ENCODE measurements at regions not wholly inside any gene's neighbourhood (a gene's known extent, or its start where the extent isn't known, plus 50 kb on each side); places are given as distances from the start of the nearest gene placed in this dataset.

DNA sequence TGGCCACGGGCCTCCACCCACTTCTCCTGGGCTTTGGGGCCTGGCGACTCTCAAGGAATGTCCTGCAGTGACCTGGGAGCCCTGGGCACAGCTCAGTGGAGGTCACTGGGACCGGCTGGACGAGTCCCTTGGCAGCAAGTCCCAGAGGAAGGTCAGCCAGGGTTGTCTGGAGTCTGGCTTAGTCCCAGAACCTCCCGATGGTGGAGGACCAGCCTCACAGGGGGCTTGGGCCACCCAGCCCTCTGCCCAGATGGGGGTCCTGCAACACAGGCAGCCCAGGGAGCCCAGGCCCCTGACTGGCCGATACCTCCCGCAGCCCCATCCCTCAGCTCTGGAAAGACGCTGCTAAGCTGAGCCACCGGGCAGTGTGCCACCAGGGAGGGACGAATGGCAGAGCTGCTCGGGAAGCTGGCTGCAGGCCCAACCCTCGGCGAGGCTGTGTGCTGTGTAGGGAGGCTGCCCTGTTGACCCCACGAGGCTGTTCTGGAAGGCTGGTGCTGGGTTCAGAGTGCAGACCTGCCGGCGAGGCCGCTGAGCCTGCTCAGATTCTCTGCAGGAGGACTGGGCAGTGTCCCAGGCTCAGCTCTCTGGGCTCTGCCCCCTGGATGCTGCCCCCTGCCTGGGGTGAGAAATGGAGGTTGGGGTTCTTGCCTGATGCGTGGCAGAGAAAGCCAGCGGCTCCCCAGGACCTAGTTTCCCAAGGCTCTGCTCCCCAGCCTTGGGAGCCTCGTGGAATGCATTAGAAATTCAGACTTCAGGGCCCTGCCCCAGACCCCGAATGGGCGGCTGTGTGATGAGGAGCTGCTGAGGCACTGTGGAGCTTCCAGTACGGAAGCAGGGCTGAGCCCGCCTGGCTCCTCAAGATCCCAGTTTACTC is 61.7 kb downstream of the ADRA2C start:
- TF ChIP-seq, protein P1, sequence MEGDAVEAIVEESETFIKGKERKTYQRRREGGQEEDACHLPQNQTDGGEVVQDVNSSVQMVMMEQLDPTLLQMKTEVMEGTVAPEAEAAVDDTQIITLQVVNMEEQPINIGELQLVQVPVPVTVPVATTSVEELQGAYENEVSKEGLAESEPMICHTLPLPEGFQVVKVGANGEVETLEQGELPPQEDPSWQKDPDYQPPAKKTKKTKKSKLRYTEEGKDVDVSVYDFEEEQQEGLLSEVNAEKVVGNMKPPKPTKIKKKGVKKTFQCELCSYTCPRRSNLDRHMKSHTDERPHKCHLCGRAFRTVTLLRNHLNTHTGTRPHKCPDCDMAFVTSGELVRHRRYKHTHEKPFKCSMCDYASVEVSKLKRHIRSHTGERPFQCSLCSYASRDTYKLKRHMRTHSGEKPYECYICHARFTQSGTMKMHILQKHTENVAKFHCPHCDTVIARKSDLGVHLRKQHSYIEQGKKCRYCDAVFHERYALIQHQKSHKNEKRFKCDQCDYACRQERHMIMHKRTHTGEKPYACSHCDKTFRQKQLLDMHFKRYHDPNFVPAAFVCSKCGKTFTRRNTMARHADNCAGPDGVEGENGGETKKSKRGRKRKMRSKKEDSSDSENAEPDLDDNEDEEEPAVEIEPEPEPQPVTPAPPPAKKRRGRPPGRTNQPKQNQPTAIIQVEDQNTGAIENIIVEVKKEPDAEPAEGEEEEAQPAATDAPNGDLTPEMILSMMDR (IDR thresholded peaks at IDR 0.05): no peak
- TF ChIP-seq ZFX (IDR thresholded peaks at IDR 0.05; ENCODE audit: borderline replicate concordance): no peak

All from 22Rv1 (cell line).